ENCODE measurements at regions not wholly inside any gene's neighbourhood (a gene's known extent, or its start where the extent isn't known, plus 50 kb on each side); places are given as distances from the start of the nearest gene placed in this dataset.

DNA sequence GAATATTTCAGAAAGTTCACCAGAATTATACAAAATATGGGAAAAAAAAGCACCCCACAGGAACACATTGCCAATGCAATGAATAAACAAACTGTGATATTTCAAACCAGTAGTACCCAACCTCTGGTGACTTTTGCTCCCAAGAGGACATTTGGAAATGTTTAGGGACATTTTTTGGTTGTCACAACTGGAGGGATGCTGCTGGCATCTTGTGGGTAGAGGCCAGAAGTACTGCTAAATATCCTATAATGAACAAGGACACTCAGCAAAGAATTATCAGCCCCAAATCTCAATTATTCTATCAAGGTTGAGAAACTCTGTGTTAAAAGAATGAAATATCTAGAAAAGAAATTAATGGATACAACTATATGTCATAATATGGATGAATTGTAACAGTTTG is 1334.4 kb upstream of the FLRT2 start:
- DNase-seq: no peak

GRCh38 chr14:84197704-84198103 is 1332.2 kb upstream of the FLRT2 start:
- no peak for DNase-seq

- DNase-seq: no peak
Observed at GRCh38 chr14:84202486-84202885, 1327.5 kb upstream of the FLRT2 start.

GRCh38 chr14:84203896-84204295 is 1326.0 kb upstream of the FLRT2 start:
- DNase-seq: no peak

DNA sequence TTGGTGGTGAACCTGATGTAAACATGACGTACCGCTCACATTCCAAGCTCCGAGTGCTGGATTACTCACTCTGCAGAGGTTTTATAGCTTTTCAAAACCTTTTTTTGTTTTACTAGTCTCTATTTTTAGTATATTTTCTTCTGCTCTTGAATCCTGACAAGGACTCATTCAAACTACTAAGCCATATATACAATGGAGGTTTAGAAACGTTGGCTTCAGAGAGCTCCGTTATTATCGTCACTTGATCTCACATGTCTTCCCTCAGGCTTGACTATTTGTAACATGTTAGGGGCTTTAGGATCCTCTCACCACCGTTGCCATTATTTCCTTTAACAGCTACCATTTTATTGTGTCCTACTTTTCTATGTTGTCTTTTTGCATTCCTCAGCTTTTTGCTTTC is 1321.5 kb upstream of the FLRT2 start:
- DNase-seq: no peak

DNA sequence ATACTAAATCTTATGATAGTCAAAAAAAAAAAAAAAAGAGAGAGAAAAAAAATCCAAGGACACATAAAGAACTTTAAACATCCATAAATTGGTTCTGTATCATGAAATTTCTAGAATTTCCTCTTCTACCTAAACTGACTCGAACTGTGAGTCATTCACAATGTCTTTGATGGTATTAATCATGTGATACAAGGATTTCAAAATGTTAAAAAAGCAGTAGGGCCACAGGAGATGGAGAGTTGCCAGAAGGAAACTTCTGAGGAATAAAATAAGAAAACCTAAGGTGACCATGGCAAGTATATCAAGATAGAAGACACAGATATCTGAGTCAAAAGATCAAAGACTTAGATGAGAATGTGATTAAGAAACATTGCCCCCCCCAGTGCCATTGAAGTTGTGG is 1320.9 kb upstream of the FLRT2 start:
- no peak for DNase-seq

DNA sequence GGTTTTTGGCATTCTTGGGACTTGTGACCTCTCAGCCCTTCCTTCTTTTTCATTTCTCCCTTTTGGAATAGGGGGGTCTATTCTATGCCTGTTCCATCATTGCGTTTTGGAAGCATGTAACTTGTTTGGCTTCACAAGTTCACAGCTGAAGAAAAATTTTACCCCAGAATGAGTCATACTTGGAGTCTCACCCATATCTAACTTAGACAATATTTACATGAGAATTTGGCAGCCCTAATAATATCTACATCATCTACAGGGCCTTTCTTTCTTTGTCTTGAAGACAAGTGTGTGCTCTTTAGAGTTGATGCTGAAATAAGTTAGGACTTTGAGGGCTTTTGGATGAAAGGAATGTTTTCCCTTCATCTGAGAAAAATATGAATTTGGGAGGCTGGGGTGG is 1312.9 kb upstream of the FLRT2 start:
- DNase-seq: no peak

DNA sequence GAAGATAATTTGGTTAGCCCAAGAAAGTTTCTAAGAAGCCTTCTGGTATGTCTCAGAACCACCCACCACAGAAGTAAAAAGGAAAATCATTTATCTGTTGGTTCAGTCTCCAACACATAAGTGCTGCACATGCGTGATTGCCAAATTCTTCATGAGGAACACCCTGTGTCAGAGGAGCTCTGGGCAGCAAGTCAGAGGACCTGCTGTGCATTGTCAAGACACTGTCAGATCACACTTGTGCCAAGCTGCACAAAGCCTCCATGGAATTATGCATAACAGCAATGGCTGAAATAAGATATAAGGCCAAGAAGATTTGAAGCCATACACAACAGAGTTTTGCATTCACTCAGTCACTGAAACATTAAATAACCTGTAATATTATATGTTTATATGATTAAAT is 1304.7 kb upstream of the FLRT2 start:
- DNase-seq: no peak

DNA sequence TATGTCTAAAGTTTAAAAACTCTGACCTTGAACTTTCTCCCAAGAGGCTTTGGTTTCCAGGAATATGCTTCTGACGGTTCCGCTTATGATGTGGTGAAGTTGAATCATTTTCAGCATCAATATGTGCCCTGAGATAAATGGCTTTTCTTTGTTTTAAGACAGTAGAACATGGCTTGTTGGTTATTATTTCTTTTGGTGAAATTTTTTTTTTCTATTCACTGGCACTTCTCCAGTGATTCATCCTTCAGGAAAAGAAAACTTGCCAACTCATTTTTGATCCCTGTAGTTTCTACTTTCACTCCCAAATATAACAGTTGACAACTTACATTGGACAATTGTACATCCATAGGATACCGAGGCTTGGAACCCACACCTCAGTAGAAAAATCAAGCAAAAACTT is 1301.2 kb upstream of the FLRT2 start:
- no peak for DNase-seq

- no peak for DNase-seq
Observed at GRCh38 chr14:84234281-84234680, 1295.7 kb upstream of the FLRT2 start.

GRCh38 chr14:84236290-84236689 is 1293.7 kb upstream of the FLRT2 start:
- DNase-seq: no peak

GRCh38 chr14:84237881-84238280 is 1292.1 kb upstream of the FLRT2 start:
- no peak for DNase-seq

DNA sequence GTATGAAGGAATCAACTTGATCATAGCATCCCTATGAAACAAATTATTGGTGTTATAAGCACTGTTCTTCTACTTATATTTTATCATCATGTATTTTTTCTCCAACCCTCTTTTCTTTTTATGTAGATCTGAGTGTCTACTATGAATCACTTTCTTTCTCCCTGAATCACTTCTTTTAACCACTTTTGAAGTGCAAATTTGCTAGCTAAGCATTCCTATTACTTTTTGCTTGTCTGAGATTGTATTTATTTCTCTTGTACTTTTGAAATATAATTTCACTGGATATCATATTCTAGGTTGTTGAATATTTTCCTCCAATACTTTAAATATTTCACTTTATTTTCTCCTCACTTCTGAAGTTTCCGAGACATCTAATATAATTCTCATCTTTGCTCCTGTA is 1282.3 kb upstream of the FLRT2 start:
- DNase-seq: no peak

- peak; percentile 38 for DNase-seq
Observed at GRCh38 chr14:84250893-84251292, 1279.1 kb upstream of the FLRT2 start.

DNA sequence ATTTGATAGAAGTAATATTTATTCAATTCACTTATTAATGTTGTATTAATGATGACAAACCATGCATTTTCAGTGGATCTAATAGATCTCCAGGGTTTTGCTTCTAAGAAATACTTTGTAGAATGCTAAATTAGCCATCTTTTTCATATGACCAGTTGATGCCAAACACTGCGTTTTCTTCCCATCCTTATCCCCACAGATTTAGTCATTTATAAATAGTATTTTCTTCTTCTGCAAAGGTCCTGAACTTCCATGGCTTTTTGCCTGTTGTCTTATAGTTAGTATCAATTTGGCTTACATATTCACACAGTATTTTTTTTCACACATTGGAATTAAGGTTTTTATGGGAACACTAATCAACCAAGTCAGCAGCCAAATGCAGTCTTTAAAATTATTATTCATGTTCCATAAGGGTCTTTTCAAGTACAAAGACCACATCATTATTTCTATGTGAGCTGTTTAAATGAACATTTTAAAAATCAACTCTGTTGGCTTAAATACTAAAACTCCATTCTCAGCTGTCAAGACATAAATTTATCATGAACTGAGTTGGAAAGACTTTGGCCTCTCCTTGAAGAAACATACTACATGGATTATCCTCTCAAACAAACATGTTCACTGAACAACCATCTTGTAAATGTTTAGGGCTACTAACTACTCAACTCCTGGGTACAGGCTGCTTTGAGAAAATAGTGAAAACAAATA is 1278.4 kb upstream of the FLRT2 start:
- peak; percentile 22 for DNase-seq

GRCh38 chr14:84252706-84253105 is 1277.2 kb upstream of the FLRT2 start:
- DNase-seq: no peak

DNA sequence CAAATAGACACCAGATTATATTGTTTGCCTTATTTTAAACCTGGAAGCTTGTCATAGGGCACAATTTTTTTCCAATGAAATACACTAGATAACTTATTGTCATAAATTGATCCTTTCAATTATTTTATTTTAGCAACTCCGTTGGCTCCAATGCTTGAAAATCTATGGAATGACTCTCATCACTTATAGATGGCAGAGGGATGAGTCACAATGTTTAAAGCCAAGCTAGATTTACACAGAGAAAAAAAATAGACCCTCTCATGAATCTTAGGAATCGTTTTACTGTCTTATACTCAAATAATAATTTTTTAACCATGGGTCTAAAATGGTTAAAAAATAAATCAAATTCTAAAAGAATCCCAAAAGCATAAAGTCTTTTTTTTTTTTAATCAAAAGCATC is 1276.6 kb upstream of the FLRT2 start:
- no peak for DNase-seq

GRCh38 chr14:84254290-84254689 is 1275.7 kb upstream of the FLRT2 start:
- peak; percentile 19 for DNase-seq

- DNase-seq: no peak
Observed at GRCh38 chr14:84262932-84263331, 1267.0 kb upstream of the FLRT2 start.

- no peak for DNase-seq
Observed at GRCh38 chr14:84272290-84272721, 1257.6 kb upstream of the FLRT2 start.

GRCh38 chr14:84273181-84273580 is 1256.8 kb upstream of the FLRT2 start:
- DNase-seq: no peak

DNA sequence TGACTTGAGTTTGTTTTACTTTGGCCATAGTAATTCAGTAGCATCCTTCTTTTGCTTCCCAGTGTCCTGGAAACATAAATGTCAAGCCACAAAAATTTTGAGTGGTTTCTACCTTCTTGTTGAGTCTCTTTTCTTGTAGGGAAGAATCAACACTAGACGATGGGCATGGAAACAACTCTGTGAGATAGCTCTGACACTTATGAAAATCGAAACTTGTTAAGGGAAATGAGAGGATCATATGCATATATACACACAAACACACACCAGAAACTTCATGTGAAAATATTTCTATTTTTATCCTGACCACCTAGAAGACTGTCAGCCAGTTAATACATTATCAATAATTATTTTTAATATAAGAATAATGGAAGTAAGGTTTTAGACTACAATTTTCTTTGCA is 1247.3 kb upstream of the FLRT2 start:
- DNase-seq: no peak

- DNase-seq: no peak
Observed at GRCh38 chr14:84288781-84289180, 1241.2 kb upstream of the FLRT2 start.

DNA sequence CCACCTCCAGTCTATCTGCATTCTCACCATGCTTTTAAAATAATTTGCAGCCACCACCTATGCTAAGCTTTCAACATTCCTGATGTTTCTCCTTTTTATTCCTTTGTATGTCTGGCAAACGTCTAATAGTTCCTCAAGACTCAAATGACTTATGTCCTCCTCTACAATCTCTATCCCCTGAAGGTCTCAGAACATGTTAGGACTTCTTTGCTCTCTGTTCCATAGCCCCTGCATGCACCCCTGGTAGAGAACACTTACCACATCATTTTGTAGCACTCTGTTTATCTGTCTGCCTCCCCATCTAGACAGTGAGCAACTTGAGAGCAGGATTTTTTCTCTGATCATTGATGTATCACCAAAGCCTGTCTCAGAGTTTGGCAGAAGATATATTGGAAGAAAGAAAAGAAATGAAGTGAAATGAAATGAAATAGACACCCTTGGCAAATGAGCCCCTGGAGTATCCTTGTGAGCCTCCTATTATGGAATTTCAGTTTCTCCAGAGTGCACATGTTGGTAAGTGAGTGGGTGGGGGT is 1231.2 kb upstream of the FLRT2 start:
- DNase-seq: peak; percentile 23

Data from renal pelvis (tissue), 1 donor.